ENCODE measurements at regions not wholly inside any gene's neighbourhood (a gene's known extent, or its start where the extent isn't known, plus 50 kb on each side); places are given as distances from the start of the nearest gene placed in this dataset.

DNA sequence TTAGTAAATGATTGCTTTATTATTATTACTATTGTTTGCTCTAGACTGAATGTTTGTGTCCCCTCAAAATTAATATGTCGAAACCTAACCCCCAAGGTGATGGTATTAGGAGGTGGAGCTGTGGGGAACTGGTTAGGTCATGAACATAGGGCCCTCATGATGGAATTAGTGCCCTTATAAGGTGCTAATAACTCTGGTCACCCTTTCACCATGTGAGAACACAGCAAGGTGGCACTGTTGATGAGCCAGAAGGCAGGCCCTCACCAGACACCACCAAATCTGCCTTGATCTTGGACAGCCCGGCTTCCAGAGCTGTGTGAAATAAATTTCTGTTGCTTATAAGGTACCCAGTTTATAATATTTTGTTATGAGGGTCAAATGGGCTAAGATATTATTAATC is 95.8 kb downstream of the BDNF start:
- Histone ChIP-seq H3K4me1 (ENCODE audit: control insufficient read depth in 1 of 2, insufficient read depth in 2 of 2, low read length in 2 of 2) (no peaks in the 10 kb centered on the region), H2BK120ac (ENCODE audit: insufficient read depth, low read length, poor library complexity) (no peak overlapping the region), H3K23ac (ENCODE audit: low read length) (no peak overlapping the region), H2AK5ac (ENCODE audit: low read length) (no peak overlapping the region), H3K4ac (ENCODE audit: low read depth, low read length) (no peak overlapping the region), H3K9me3 (ENCODE audit: insufficient read depth, low read depth, low read length) (no peaks in the 10 kb centered on the region), H3K4me3 (ENCODE audit: low read depth, low read length) (no peak overlapping the region), H3K27ac (ENCODE audit: low read depth, low read length) (no peak overlapping the region), H3K79me1 (ENCODE audit: low read length) (no peaks in the 10 kb centered on the region), H2BK12ac (ENCODE audit: low read length) (no peak overlapping the region), H4K8ac (ENCODE audit: low read depth, low read length) (no peak overlapping the region), H3K4me2 (ENCODE audit: low read length) (no peak overlapping the region), H4K91ac (ENCODE audit: low read depth, low read length) (no peak overlapping the region), H2BK5ac (ENCODE audit: low read depth, low read length, poor library complexity) (no peak overlapping the region), H3K9ac (ENCODE audit: low read length) (no peak overlapping the region), H3K79me2 (ENCODE audit: control insufficient read depth, insufficient read depth, low read length, poor library complexity) (no peaks in the 10 kb centered on the region), H3K36me3 (ENCODE audit: control insufficient read depth in 1 of 2, insufficient read depth in 2 of 2, low read length in 2 of 2) (no peaks in the 10 kb centered on the region), H3K18ac (ENCODE audit: low read length) (no peak overlapping the region), H2AFZ (ENCODE audit: insufficient read depth, low read length, poor library complexity) (no peak overlapping the region), H3K27me3 (ENCODE audit: insufficient read depth, low read length) (no peaks in the 10 kb centered on the region), H3K14ac (ENCODE audit: low read length) (no peak overlapping the region), H4K12ac (ENCODE audit: low read depth, low read length) (no peak overlapping the region)
- DNase-seq, result no peak
- WGBS (ENCODE audit: extremely low coverage, insufficient coverage, insufficient read length), result no CpG with 5 or more reads among the region's 2 CpGs

DNA sequence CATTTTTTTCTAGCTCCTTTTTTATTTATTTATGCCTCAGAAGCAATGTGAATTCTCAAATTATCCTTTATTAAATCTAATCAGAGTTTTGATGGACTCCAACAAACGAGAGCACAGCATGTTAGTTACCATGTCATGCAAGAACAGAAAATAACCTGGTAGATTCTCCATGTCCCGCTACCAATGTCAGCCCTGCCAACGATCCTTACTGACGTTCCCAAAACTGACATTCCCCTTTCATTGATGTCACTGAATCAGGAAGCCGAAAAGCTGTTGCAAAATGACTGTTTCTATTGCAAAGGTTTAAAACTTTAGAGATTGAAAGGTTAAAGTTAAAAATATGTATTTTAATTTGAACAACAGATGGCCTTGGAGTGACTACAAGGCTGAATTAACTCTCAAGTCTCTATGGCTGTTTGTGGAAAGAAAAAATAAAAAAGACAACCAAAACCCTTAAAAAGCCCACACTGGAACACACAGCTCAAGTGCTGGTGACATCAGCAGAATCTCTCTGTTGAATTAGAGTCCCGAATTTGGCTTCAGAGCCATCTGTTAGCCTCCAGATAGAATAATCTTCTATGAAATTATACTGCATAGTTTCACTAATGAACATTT is 96.8 kb downstream of the BDNF start:
- Histone ChIP-seq H3K23ac (ENCODE audit: low read length) (no peak overlapping the region), H4K91ac (ENCODE audit: low read depth, low read length) (no peak overlapping the region), H4K8ac (ENCODE audit: low read depth, low read length) (no peak overlapping the region), H2BK120ac (ENCODE audit: insufficient read depth, low read length, poor library complexity) (no peak overlapping the region), H3K4me1 (ENCODE audit: control insufficient read depth in 1 of 2, insufficient read depth in 2 of 2, low read length in 2 of 2) (no peaks in the 10 kb centered on the region), H2AFZ (ENCODE audit: insufficient read depth, low read length, poor library complexity) (no peak overlapping the region), H2BK12ac (ENCODE audit: low read length) (no peak overlapping the region), H3K79me1 (ENCODE audit: low read length) (no peaks in the 10 kb centered on the region), H2AK5ac (ENCODE audit: low read length) (no peak overlapping the region), H2BK5ac (ENCODE audit: low read depth, low read length, poor library complexity) (no peak overlapping the region), H3K36me3 (ENCODE audit: control insufficient read depth in 1 of 2, insufficient read depth in 2 of 2, low read length in 2 of 2) (no peaks in the 10 kb centered on the region), H3K14ac (ENCODE audit: low read length) (no peak overlapping the region), H3K4me2 (ENCODE audit: low read length) (no peak overlapping the region), H3K27me3 (ENCODE audit: insufficient read depth, low read length) (no peaks in the 10 kb centered on the region), H3K9ac (ENCODE audit: low read length) (no peak overlapping the region), H3K79me2 (ENCODE audit: control insufficient read depth, insufficient read depth, low read length, poor library complexity) (no peaks in the 10 kb centered on the region), H3K4ac (ENCODE audit: low read depth, low read length) (no peak overlapping the region), H3K18ac (ENCODE audit: low read length) (no peak overlapping the region), H3K27ac (ENCODE audit: low read depth, low read length) (no peak overlapping the region), H3K4me3 (ENCODE audit: low read depth, low read length) (no peak overlapping the region), H3K9me3 (ENCODE audit: insufficient read depth, low read depth, low read length) (peaks cover 2% of the 10 kb centered on the region), H4K12ac (ENCODE audit: low read depth, low read length) (no peak overlapping the region)
- no CpG with 5 or more reads among the region's 6 CpGs for WGBS (ENCODE audit: extremely low coverage, insufficient coverage, insufficient read length)
- no peak for DNase-seq

DNA sequence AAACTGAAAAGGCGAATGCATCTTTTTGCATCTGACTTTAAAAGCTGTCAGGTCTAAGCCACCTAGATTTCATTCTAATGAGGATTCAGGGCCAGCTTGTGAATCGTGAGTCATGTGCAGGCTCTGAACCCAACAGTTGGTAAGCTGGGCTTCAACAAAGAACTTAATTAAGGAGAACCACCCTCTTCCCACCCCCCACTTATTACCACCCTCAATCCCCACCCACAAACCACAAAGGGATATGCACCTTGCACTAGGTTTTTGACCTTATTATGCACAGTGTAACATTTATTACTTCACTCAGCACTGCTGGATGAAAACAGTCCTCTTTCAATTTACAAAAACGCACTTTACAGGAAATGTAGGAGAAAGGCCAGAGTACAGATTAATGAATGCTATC is 94.1 kb upstream of the LIN7C start:
- Histone ChIP-seq H2BK5ac (ENCODE audit: low read depth, low read length, poor library complexity) (no peak overlapping the region), H2AFZ (ENCODE audit: insufficient read depth, low read length, poor library complexity) (no peak overlapping the region), H3K4me3 (ENCODE audit: low read depth, low read length) (no peak overlapping the region), H3K18ac (ENCODE audit: low read length) (no peak overlapping the region), H3K27ac (ENCODE audit: low read depth, low read length) (no peak overlapping the region), H2BK12ac (ENCODE audit: low read length) (no peak overlapping the region), H3K9me3 (ENCODE audit: insufficient read depth, low read depth, low read length) (peaks cover 2% of the 10 kb centered on the region), H2AK5ac (ENCODE audit: low read length) (no peak overlapping the region), H3K36me3 (ENCODE audit: control insufficient read depth in 1 of 2, insufficient read depth in 2 of 2, low read length in 2 of 2) (no peaks in the 10 kb centered on the region), H4K12ac (ENCODE audit: low read depth, low read length) (no peak overlapping the region), H3K23ac (ENCODE audit: low read length) (no peak overlapping the region), H3K27me3 (ENCODE audit: insufficient read depth, low read length) (no peaks in the 10 kb centered on the region), H3K4me2 (ENCODE audit: low read length) (no peak overlapping the region), H3K14ac (ENCODE audit: low read length) (no peak overlapping the region), H3K4me1 (ENCODE audit: control insufficient read depth in 1 of 2, insufficient read depth in 2 of 2, low read length in 2 of 2) (no peaks in the 10 kb centered on the region), H3K4ac (ENCODE audit: low read depth, low read length) (no peak overlapping the region), H4K8ac (ENCODE audit: low read depth, low read length) (no peak overlapping the region), H2BK120ac (ENCODE audit: insufficient read depth, low read length, poor library complexity) (no peak overlapping the region), H4K91ac (ENCODE audit: low read depth, low read length) (no peak overlapping the region), H3K79me2 (ENCODE audit: control insufficient read depth, insufficient read depth, low read length, poor library complexity) (no peaks in the 10 kb centered on the region), H3K9ac (ENCODE audit: low read length) (no peak overlapping the region), H3K79me1 (ENCODE audit: low read length) (no peaks in the 10 kb centered on the region)
- DNase-seq, result no peak
- WGBS (ENCODE audit: extremely low coverage, insufficient coverage, insufficient read length), result no CpG with 5 or more reads among the region's 3 CpGs

DNA sequence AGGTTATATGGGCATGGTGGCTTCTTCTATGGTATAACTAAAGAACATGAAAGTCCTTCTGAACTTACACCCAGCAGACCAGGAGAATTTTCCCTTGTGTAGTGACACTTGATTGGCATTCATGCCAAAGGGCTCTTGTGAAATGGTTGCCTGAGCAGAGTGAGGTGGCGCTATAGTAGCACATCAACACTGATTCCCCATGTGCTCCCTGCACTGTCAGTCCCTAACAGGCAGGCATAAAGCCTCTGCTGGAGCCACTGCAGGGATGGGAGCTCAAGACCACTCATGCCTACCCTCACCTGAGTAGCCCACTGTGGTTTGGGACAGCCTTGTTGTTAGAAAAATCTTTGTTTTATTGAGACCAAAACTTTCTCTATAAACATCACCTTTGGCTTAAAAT is 92.6 kb upstream of the LIN7C start:
- Histone ChIP-seq H3K23ac (ENCODE audit: low read length) (no peak overlapping the region), H2AK5ac (ENCODE audit: low read length) (no peak overlapping the region), H3K18ac (ENCODE audit: low read length) (no peak overlapping the region), H2BK120ac (ENCODE audit: insufficient read depth, low read length, poor library complexity) (no peak overlapping the region), H2BK12ac (ENCODE audit: low read length) (no peak overlapping the region), H3K4me2 (ENCODE audit: low read length) (no peak overlapping the region), H2AFZ (ENCODE audit: insufficient read depth, low read length, poor library complexity) (no peak overlapping the region), H3K4ac (ENCODE audit: low read depth, low read length) (no peak overlapping the region), H3K14ac (ENCODE audit: low read length) (no peak overlapping the region), H2BK5ac (ENCODE audit: low read depth, low read length, poor library complexity) (no peak overlapping the region), H3K79me2 (ENCODE audit: control insufficient read depth, insufficient read depth, low read length, poor library complexity) (no peaks in the 10 kb centered on the region), H3K9me3 (ENCODE audit: insufficient read depth, low read depth, low read length) (peaks cover 2% of the 10 kb centered on the region), H4K8ac (ENCODE audit: low read depth, low read length) (no peak overlapping the region), H4K12ac (ENCODE audit: low read depth, low read length) (no peak overlapping the region), H3K4me3 (ENCODE audit: low read depth, low read length) (no peak overlapping the region), H3K9ac (ENCODE audit: low read length) (no peak overlapping the region), H3K79me1 (ENCODE audit: low read length) (no peaks in the 10 kb centered on the region), H4K91ac (ENCODE audit: low read depth, low read length) (no peak overlapping the region), H3K27ac (ENCODE audit: low read depth, low read length) (no peak overlapping the region), H3K27me3 (ENCODE audit: insufficient read depth, low read length) (no peaks in the 10 kb centered on the region), H3K4me1 (ENCODE audit: control insufficient read depth in 1 of 2, insufficient read depth in 2 of 2, low read length in 2 of 2) (no peaks in the 10 kb centered on the region), H3K36me3 (ENCODE audit: control insufficient read depth in 1 of 2, insufficient read depth in 2 of 2, low read length in 2 of 2) (no peaks in the 10 kb centered on the region)
- peak in 1 of 2 donors; percentile 8 for DNase-seq
- no CpG with 5 or more reads among the region's 1 CpG for WGBS (ENCODE audit: extremely low coverage, insufficient coverage, insufficient read length)

Measured in trophoblast cell (in vitro differentiated cells and primary cell).